HG03460 (cell line): ENCODE measurements at regions not wholly inside any gene's neighbourhood (a gene's known extent, or its start where the extent isn't known, plus 50 kb on each side); places are given as distances from the start of the nearest gene placed in this dataset.
"Not testable (repeated sequence)": the region's sequence is repeated elsewhere in the genome, so short reads cannot be mapped to it uniquely, and the experiment has no call there.

Experiments
- ATAC-seq: cut with Tn5 transposase; IDR thresholded peaks from one replicate; pipeline ENCODE4 v1.9.1; 2021; ENCODE audit not compliant: unreplicated experiment

GRCh38 chr6:3900744-3901336 is 51.7 kb downstream of the FAM50B start:
- ATAC-seq = no peak

DNA sequence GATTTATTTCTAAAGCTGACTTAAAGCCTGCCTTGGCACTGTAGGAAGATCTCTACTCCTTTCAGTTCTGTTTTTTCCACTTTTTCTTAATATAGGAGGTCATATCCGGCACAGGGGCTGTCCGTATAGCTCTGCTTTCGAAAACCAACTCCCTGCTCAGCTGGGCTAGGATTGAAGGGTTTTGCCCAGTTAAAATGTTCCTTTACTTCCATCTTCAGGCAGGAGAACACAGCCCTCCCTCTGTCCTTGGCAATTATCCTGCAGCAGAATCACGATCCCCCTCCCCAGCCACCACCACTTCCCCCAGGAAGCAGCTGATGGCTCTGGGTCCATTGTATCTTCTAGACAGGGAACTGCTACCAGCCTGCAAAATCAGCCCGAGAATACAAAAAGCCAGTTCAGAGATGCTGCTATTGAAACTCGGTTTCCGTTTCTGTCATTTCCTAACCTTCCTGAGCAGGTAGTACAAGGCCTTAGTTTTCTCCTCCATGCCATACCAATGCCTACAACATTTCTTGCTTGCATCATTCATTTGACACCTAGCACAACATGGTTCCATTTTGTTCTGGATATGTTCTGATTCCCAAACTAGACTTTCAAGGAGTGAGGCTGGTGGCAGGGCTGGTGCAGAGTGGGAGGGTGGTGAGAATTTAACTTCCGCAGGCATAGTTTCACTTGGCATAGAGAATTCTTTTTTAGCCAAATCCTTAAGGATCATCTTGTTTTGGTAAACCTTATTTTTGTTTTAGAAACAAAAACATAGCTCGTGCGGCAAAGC is 53.9 kb downstream of the FAM50B start:
- no peak for ATAC-seq

GRCh38 chr6:3904518-3904917 is 55.3 kb downstream of the FAM50B start:
- no peak for ATAC-seq

DNA sequence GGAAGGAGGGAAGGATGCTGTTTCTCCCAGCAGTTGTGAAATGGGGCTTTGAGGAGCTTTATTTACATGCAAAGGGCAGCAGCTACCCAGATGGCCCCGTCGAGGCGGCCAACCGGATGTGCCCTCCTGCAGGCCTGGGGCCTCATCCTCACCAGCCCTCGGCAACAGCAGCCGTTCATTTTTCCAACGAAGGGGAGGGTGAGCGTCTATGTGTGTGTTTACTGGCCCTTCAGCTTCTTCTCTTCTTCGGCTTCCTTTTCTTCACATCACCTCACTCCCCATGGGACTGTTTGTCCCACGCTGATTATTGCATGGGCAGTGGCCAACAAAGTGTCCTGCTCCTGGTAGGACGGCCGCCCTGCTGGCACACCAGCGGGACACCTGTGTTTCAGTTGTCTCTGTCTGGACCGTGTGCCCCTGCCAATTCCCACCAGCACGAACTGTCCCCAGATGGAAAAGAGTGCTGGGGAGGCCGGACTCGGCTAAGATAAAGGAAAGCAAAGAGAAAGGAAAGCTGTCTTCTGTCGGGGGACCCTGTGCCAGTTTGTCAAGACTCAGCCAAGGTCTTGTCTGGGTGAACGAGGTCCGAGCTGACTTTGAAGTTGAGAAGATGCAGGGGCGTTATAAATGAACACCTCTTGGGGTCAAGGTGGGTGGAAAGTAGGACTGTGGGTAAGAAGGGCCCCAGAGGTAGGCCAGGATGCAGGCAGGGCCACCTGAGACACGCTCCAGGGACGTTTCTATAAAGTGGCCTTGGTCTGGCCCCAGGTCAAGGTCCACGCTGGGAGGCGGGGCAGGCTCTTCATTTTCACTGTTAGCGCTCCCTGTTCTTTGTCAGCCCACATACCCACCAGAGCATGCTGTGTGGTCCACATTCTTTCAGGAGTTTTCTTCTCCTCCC is 57.0 kb downstream of the FAM50B start:
- no peak for ATAC-seq

GRCh38 chr6:3906846-3907151 is 57.6 kb downstream of the FAM50B start:
- ATAC-seq = no peak

DNA sequence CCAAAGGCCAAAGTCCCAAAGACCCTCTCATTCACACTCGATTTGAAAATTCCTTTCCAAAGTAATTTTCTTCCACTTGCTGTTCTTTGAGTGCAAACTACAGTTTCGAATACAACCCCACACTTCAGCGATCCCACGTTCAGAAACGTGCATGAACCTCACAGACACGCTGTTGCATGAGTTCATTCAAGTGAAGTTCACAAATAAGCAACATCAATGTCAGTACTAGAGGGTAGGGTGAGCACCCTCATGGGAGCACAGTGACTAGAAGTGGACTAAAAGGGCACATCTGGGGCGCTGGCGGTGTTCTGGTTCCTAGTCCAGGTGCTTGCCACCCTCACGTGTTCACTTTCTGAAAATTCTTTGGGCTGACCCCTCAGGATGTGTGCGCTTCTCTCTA is 59.0 kb downstream of the FAM50B start:
- ATAC-seq = no peak

- ATAC-seq = no peak
Measured at GRCh38 chr6:3908961-3909360, 59.8 kb downstream of the FAM50B start.

GRCh38 chr6:3910106-3910663 is 61.0 kb downstream of the FAM50B start:
- ATAC-seq = no peak

DNA sequence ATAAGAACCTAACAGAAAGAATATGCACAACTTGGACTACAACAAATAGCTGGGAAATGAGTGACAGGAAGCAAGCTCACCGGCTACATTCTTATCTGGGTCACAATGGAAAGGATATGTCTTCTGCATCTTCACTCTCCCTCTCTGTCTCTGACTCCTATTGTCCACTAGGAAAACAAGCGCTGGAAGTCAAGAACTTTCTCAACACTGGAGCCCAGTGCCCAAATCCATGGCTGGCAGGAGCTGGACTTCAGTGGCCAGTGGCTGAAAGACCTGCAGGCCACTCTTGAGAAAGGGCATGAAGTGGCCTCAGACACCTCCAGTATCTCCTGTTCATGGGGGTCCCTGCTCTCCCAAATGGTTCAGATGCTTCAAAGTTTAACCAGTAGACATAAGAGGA is 62.0 kb downstream of the FAM50B start:
- no peak for ATAC-seq

- no peak for ATAC-seq
Measured at GRCh38 chr6:3911614-3912336, 62.6 kb downstream of the FAM50B start.

- ATAC-seq = no peak
Measured at GRCh38 chr6:3912361-3913076, 63.3 kb downstream of the FAM50B start.

DNA sequence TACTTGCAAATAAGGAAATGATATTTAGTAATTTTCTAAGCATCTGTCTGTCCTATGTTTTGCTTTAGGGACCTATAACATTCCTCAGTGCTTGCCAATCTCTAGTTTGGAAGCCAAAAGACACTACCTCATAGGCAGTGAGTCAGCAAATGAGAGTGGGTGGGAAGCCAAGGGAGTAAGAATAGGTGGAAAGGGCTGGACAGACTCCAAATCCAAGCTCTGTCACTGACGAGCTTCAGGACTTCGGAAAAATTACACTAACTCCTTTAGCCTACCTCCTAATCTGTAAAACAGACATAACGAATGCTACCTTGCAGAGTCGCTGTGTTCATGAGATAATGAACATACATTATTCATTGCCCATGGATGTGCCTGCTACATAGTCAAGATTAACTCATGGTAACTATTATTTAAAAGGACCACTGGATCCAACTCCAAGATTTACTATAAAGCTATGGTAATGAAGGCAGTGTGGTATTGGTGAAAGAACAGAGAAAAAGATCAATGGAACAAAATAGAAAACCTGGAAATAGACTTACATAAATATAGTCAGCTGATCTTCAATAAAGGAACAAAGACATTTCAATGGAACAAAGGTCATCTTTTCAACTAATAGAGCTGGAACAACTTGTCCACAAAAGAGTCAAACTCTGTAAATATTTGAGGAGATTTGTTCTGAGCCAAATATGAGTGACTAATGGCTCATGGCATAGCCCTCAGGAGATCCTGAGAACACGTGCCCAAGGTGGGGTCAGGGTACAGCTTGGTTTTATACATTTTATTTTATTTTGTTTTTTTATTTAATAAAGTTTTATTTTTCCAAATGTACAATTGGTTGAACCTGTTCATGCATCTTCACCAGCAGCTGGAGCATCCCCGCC is 64.1 kb downstream of the FAM50B start:
- no peak for ATAC-seq

- ATAC-seq = no peak
Measured at GRCh38 chr6:3913958-3914337, 64.8 kb downstream of the FAM50B start.

GRCh38 chr6:3915076-3915791 is 66.1 kb downstream of the FAM50B start:
- ATAC-seq = no peak

GRCh38 chr6:3916211-3916610 is 67.0 kb downstream of the FAM50B start:
- ATAC-seq = no peak

DNA sequence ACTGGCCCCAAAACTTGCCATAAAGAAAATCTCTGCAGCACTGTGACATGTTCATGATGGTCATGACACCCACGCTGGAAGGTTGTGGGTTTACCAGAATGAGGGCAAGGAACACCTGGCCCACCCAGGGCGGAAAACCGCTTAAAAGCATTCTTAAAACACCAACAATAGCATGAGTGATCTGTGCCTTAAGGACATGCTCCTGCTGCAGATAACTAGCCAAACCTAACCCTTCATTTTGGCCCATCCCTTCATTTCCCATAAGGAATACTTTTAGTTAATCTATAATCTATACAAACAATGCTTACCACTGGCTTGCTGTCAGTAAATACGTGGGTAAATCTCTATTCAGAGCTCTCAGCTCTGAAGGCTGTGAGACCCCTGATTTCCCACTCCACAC is 67.6 kb downstream of the FAM50B start:
- ATAC-seq = not testable (repeated sequence)

DNA sequence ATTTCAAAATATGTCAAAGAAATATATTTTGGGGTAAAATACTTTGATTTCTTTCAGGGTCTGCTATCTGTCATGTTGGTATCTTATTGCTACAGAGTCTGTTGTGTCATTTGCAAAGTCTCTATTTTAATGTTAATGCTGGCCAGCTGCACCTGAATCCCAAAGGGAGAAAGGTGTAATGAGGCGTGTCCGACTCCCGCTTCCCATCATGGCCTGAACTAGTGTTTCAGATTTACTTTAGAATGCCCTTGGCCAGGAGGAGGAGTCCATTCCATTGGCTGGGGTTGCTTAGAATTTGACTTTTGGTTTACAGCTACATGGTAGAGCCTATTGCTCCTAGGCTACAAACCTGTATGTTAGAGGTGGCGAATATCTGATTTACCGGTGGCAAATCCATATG is 69.3 kb downstream of the FAM50B start:
- ATAC-seq = no peak

- ATAC-seq = no peak
Measured at GRCh38 chr6:3919130-3919628, 70.0 kb downstream of the FAM50B start.

GRCh38 chr6:3919849-3920248 is 70.7 kb downstream of the FAM50B start:
- ATAC-seq = no peak
